BJ (cell line): ENCODE measurements at regions not wholly inside any gene's neighbourhood (a gene's known extent, or its start where the extent isn't known, plus 50 kb on each side); places are given as distances from the start of the nearest gene placed in this dataset.

Source experiments
- CTCF ChIA-PET: fragments of 350-600 bp; formaldehyde crosslinking; extraction: SDS; loops from one replicate; lab custom pipeline; 2021; ENCODE audit warnings: antibody characterized with exemption, inconsistent platforms; lab: Yijun Ruan, JAX
- POLR2A ChIA-PET: fragments of 300-600 bp; sonication (Branson Sonifier 250); formaldehyde crosslinking; extraction: SDS; loops from one replicate; lab custom pipeline; 2021; ENCODE audit warnings: antibody characterized with exemption; lab: Charles Lee
- DNase-seq: peaks from one replicate; pipeline ENCODE4 v3.0.0-alpha.2; 2011; ENCODE audit warnings: low read depth
- H3K27me3 ChIP-seq: 2 replicates; pipeline ENCODE4 v1.6.0; 2011; ENCODE audit warnings: low read length; ENCODE audit not compliant: control insufficient read depth, insufficient read depth
- H3K36me3 ChIP-seq: 2 replicates; pipeline ENCODE4 v1.5.1; 2011; ENCODE audit warnings: low read length; ENCODE audit not compliant: control insufficient read depth, insufficient read depth
- H3K4me3 ChIP-seq: 2 replicates; pipeline ENCODE4 v1.5.1; 2011; ENCODE audit warnings: low read depth, mild to moderate bottlenecking, control low read depth, low read length
- TF ChIP-seq, protein P1 (sequence below): IDR thresholded peaks from 2 replicates; pipeline ENCODE4 v1.5.1; 2011; ENCODE audit warnings: low read depth, mild to moderate bottlenecking, control low read depth, inconsistent platforms, low read length, moderate library complexity; ENCODE audit not compliant: insufficient read depth

DNA sequence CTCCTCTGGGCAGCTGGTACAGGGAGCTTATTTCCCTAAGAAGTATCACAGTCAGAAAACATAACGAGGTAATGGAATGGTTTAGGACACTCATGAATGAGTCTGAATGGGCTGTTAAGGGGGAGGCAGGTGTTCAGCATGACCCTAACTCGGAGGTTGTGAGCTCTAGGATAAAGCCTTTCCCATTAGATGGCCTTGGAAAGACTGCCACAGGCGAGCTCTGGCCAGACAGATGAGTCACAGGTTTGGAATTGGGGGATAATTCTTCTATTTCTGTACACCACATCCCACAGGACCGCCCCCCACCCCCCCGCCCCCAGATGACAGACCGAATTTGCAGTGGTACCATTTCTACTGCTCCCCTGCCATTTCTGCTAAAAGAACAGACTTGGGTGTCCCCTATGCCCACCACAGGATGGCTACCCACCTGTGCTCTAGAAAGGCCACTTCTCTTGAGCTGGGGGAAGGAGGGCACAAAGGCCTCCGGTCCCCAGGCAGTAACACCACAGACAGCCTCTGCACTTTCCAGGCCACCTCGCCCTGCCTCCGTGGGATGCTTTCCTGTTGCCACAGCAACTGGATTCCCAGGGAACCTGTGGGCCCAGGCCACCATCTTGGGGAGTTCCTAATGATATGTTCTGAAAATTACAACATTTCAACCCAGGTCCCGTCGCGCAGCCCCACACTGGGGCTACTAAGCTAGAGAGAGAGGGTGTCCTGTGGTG, 76.7 kb downstream of the TRIM29 start:
- no peak for DNase-seq
- H3K4me3 ChIP-seq, result no peak overlapping the region
- H3K36me3 ChIP-seq, result no peaks in the 10 kb centered on the region
- TF ChIP-seq, protein P1, sequence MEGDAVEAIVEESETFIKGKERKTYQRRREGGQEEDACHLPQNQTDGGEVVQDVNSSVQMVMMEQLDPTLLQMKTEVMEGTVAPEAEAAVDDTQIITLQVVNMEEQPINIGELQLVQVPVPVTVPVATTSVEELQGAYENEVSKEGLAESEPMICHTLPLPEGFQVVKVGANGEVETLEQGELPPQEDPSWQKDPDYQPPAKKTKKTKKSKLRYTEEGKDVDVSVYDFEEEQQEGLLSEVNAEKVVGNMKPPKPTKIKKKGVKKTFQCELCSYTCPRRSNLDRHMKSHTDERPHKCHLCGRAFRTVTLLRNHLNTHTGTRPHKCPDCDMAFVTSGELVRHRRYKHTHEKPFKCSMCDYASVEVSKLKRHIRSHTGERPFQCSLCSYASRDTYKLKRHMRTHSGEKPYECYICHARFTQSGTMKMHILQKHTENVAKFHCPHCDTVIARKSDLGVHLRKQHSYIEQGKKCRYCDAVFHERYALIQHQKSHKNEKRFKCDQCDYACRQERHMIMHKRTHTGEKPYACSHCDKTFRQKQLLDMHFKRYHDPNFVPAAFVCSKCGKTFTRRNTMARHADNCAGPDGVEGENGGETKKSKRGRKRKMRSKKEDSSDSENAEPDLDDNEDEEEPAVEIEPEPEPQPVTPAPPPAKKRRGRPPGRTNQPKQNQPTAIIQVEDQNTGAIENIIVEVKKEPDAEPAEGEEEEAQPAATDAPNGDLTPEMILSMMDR, result no peak
- ChIA-PET CTCF (interaction anchor here (1.1 kb wide), 1 partner anchor 19 kb away, joined by 4 read pairs; no protein-coding TSS in a partner anchor), POLR2A (interaction anchor here (0.6 kb wide), 1 partner anchor 629 kb away, joined by 4 read pairs; no protein-coding TSS in a partner anchor)
- H3K27me3 ChIP-seq, result peaks cover 14% of the 10 kb centered on the region

DNA sequence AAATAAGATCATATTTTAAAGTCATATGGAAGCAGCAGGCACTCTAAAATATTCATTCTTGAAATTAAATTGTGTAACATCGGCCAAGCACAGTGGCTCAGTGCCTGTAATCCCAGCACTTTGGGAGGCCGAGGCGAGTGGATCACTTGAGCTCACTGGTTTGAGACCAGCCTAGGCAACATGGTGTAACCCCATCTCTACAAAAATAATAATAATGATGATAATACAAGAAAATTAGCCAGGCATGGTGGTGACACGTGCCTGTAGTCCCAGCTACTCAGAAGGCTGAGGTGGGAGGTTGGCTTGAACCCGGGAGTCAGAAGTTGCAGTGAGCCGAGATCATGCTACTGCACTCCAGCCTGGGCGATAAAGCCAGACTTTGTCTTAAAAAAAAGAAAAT, 77.4 kb downstream of the TRIM29 start:
- peaks cover 12% of the 10 kb centered on the region for H3K27me3 ChIP-seq
- POLR2A ChIA-PET, result interaction anchor here (0.6 kb wide), 1 partner anchor 628 kb away, joined by 4 read pairs; no protein-coding TSS in a partner anchor
- TF ChIP-seq, protein P1, result no peak
- CTCF ChIA-PET, result interaction anchor here (1.1 kb wide), 1 partner anchor 20 kb away, joined by 4 read pairs; no protein-coding TSS in a partner anchor
- DNase-seq, result no peak
- no peaks in the 10 kb centered on the region for H3K36me3 ChIP-seq
- H3K4me3 ChIP-seq, result no peak overlapping the region

DNA sequence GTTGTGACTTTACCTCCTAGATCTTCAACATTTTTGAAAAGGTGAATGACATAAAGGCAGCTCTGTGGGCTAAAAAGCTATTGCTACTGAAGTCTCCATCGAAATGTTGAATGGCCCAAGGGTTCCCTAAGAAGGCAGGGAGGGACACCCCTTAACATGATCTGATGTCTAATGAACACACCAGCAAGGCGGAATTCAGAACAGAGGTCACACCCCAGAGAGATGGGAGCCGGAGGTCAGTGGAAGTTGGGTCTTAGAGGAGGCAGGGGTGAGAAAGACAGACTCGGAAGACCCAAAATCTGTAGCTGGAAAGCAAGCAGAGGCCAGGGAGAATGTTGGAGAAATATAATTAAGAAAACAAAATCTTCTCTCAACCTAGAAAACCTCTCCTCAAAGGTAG, 79.0 kb downstream of the TRIM29 start:
- no peak for DNase-seq
- TF ChIP-seq, protein P1, result no peak
- H3K36me3 ChIP-seq, result no peaks in the 10 kb centered on the region
- H3K4me3 ChIP-seq, result no peak overlapping the region
- CTCF ChIA-PET, result interaction anchor here (1.1 kb wide), 1 partner anchor 51 kb away, joined by 3 read pairs; no protein-coding TSS in a partner anchor
- POLR2A ChIA-PET, result no interaction called here
- H3K27me3 ChIP-seq, result peaks cover 8% of the 10 kb centered on the region

DNA sequence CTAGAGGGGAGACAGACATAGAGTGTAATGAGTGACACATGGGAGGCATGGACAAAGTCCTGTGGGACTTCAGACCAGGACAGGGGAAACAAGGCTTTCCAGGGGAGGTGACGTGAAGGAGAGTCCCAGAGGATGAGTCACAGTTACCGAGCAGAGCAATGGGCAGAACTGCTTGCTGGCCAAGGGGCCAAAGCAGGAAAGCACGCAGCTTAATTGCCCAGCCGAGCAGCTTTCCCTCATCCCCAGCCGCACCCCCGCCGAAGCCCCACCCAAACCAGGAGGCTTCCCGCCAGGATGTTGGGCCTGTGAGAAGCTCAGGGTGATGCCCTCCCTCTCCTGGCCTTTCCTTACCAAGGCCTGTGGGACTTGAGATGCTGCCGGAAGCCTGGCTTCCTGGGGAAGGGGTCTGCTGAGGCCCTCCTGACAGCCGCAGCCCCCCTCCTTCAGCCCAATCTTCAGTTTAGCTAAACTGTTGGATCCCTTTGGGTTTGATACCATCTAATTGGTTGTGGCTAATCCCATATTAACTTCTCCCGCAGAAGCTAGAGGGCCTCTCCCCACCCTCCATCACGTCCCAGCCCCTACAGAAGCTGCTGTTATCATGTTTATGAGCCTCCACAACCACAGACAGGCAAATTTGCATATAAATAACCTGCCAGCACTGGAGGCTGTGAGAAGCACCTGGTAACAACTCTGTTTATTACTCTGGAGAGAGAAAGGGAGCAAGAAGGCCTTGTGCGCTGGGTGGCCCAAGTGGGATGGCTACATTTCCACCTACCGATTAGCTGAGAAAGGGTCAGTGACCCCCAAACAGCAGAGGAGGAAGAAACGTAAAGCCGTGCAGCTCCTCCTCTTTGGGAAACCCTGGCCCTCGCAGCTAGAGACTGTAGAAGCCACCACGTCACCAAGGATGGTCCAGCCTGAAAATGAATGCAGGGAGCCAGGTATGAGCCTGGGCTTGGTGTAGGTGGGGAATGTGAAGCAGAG, 80.0 kb downstream of the TRIM29 start:
- ChIA-PET CTCF (interaction anchor here (1.1 kb wide), 1 partner anchor 52 kb away, joined by 3 read pairs; no protein-coding TSS in a partner anchor), POLR2A (no interaction called here)
- TF ChIP-seq, protein P1, result no peak
- peaks cover 4% of the 10 kb centered on the region for H3K27me3 ChIP-seq
- H3K36me3 ChIP-seq, result no peaks in the 10 kb centered on the region
- no peak overlapping the region for H3K4me3 ChIP-seq
- DNase-seq, result no peak

DNA sequence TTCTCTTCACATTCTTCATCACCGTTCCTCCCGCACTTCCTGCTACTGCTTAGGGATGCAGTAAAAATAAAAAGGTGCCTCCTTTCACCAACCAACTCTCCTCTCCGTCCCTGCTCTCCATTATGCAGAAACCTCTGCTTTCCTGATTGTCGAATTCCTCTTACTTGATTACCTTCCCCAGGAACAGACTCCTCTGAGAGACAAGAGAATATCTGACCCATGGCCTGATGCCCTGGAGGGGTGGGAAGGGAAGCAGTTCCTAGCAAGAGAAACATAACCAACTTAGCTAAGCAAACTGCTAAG, 80.9 kb downstream of the TRIM29 start:
- ChIA-PET CTCF (no interaction called here), POLR2A (no interaction called here)
- DNase-seq, result no peak
- H3K4me3 ChIP-seq, result no peak overlapping the region
- H3K36me3 ChIP-seq, result no peaks in the 10 kb centered on the region
- TF ChIP-seq, protein P1, result no peak
- H3K27me3 ChIP-seq, result peaks cover 4% of the 10 kb centered on the region; the same call in 1 of the 2 replicates
